ENCODE measurements at regions not wholly inside any gene's neighbourhood (a gene's known extent, or its start where the extent isn't known, plus 50 kb on each side); places are given as distances from the start of the nearest gene placed in this dataset.
A peak's percentile ranks its signal among the peaks of the same experiment; 100 is the strongest.

DNA sequence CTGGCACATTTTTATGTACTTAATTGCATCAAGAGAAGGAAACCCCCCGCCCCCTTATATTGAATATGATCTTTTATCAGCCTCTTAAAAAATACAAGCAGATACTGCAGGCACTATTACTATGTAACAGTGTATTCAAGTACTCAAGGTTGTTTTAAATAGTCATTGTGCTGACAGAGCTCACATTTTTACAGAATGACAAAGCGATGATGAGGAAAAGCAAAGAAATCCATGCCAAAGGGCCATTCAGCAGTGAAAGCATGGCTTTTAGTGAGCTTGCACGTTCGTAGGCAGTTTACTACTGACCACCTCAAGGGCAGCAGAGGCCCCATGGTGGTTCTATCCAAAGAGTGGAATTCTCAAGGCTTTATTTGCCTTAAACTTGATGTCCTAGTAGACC lies 146.8 kb downstream of the RPS12 start:
- peaks cover 5% of the 10 kb centered on the region for H3K27me3 ChIP-seq
- TF ChIP-seq EP300 (IDR thresholded peaks at IDR 0.05; ENCODE audit: low read depth) = no peak
- no peak for TF ChIP-seq POLR2A (IDR thresholded peaks at IDR 0.05)
- no peak for TF ChIP-seq POLR2AphosphoS5 (IDR thresholded peaks at IDR 0.05)
- TF ChIP-seq CTCF (IDR thresholded peaks at IDR 0.05) = no peak
- H3K4me3 ChIP-seq = no peak overlapping the region
- H3K27ac ChIP-seq = no peak overlapping the region
- H3K9me3 ChIP-seq = no peaks in the 10 kb centered on the region
- no peak for DNase-seq
- no peaks in the 10 kb centered on the region for H3K36me3 ChIP-seq
- intact Hi-C loops (cut with DNase I; ENCODE audit: low total_unique reads) = no loop called here
- WGBS, 2 donors (ENCODE audit: low coverage in 1 of 2) = 60 to 68% methylated on average over 4 of the region's 4 CpGs
- H3K4me1 ChIP-seq = no peaks in the 10 kb centered on the region
- in situ Hi-C loops (cut with MboI; ENCODE audit: low pct_ligation_motif_present in 1 of 4, low pct_unique_long_range_greater_than_20kb in 1 of 4, low sequenced_read_pairs in 3 of 4) = loop anchor here in 1 of 4 donors (25.0 kb wide), 1 partner anchor 1126 kb away; no protein-coding TSS in a partner anchor

DNA sequence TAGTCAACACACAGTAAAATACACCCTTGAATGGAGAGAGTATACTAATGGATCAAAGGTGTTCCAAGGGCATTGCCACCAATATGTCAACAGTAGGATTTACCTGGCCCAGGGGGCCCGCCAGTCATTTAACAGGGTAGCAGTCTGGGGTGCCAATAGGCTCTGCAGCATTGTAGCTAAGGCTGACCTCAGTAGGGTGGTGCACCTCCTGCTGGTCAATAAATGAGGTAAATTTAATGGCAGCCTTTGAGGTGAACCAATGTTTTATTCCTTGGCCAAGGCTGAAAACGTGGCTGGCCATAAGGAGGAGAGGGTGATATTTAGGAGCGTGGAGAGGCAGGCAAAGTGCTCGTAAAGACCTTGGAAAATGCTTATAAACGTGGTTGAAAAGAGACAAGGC lies 147.2 kb downstream of the RPS12 start:
- Histone ChIP-seq H3K27me3 (peaks cover 5% of the 10 kb centered on the region), H3K4me3 (no peak overlapping the region), H3K27ac (no peak overlapping the region), H3K36me3 (no peaks in the 10 kb centered on the region), H3K4me1 (no peaks in the 10 kb centered on the region), H3K9me3 (no peaks in the 10 kb centered on the region)
- intact Hi-C loops (cut with DNase I; ENCODE audit: low total_unique reads) = no loop called here
- TF ChIP-seq CTCF (IDR thresholded peaks at IDR 0.05) (no peak), POLR2A (IDR thresholded peaks at IDR 0.05) (no peak), EP300 (IDR thresholded peaks at IDR 0.05; ENCODE audit: low read depth) (no peak), POLR2AphosphoS5 (IDR thresholded peaks at IDR 0.05) (no peak)
- 65 to 66% methylated on average over 4 to 5 of the region's 5 CpGs for WGBS, 2 donors (ENCODE audit: low coverage in 1 of 2)
- DNase-seq = no peak
- in situ Hi-C loops (cut with MboI; ENCODE audit: low pct_ligation_motif_present in 1 of 4, low pct_unique_long_range_greater_than_20kb in 1 of 4, low sequenced_read_pairs in 3 of 4) = loop anchor here in 1 of 4 donors (25.0 kb wide), 1 partner anchor 1126 kb away; no protein-coding TSS in a partner anchor

DNA sequence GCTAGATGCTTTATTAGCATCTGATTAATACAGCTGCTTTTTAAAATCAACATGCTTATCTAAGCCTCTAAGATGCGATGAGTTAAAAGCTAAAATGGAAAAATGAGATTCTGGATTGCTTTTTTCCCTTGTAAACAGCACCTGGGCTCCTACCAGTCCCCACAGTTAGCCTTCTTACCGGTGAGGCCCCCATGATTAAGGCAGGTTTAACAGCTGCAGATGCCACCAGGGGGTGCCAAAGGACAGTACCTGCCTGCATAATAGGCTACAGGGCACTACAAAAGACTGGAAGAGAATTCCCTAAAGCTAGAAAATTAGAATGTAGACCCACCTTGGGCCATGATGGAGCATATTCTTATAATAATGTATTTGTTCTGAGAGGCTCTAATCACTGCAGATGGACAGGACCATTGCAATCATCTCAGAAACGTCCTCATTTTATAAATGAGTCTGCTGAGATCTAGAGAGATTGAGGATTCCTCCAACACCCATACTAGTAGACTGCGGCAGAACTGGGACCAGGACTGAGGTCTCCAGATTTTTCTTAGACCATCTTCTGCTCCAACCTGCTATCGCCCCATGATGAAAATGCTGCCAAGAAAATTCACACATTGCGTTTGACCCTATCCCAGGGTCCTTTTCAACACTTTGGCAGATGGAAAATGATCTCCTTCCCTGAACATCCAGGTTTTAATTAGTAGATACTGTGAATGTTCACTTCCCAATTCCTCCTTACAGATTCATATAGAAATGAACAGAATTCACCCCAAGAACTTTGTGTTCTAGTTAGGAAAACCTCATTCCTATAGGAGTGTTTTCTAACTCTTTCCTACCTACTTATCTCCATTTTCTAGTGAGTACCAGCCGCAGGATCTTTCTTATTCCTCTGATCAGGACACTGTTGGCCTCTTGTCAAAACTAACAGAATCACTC lies 148.8 kb downstream of the RPS12 start:
- no peak for TF ChIP-seq POLR2AphosphoS5 (IDR thresholded peaks at IDR 0.05)
- TF ChIP-seq CTCF (IDR thresholded peaks at IDR 0.05) = peak; percentile 38 to 64 (median 50)
- no peaks in the 10 kb centered on the region for H3K36me3 ChIP-seq
- peak; percentile 50 for DNase-seq
- no peak overlapping the region for H3K27ac ChIP-seq
- H3K9me3 ChIP-seq = no peaks in the 10 kb centered on the region
- H3K4me3 ChIP-seq = no peak overlapping the region
- in situ Hi-C loops (cut with MboI; ENCODE audit: low pct_ligation_motif_present in 1 of 4, low pct_unique_long_range_greater_than_20kb in 1 of 4, low sequenced_read_pairs in 3 of 4) = loop anchor here in 1 of 4 donors (25.0 kb wide), 1 partner anchor 1124 kb away; no protein-coding TSS in a partner anchor
- 68 to 79% methylated on average over 5 to 7 of the region's 7 CpGs for WGBS, 2 donors (ENCODE audit: low coverage in 1 of 2)
- intact Hi-C loops (cut with DNase I; ENCODE audit: low total_unique reads) = no loop called here
- no peaks in the 10 kb centered on the region for H3K4me1 ChIP-seq
- H3K27me3 ChIP-seq = no peaks in the 10 kb centered on the region

GRCh38 chr6:132964101-132964867 lies 149.9 kb downstream of the RPS12 start:
- no peaks in the 10 kb centered on the region for H3K4me1 ChIP-seq
- TF ChIP-seq POLR2AphosphoS5 (IDR thresholded peaks at IDR 0.05) (no peak), EP300 (IDR thresholded peaks at IDR 0.05; ENCODE audit: low read depth) (no peak), POLR2A (IDR thresholded peaks at IDR 0.05) (no peak), CTCF (IDR thresholded peaks at IDR 0.05) (no peak)
- no peak overlapping the region for H3K27ac ChIP-seq
- no peak overlapping the region for H3K4me3 ChIP-seq
- intact Hi-C loops (cut with DNase I; ENCODE audit: low total_unique reads) = no loop called here
- no peak for DNase-seq
- H3K9me3 ChIP-seq = no peaks in the 10 kb centered on the region
- H3K27me3 ChIP-seq = no peaks in the 10 kb centered on the region
- H3K36me3 ChIP-seq = no peaks in the 10 kb centered on the region
- in situ Hi-C loops (cut with MboI; ENCODE audit: low pct_ligation_motif_present in 1 of 4, low pct_unique_long_range_greater_than_20kb in 1 of 4, low sequenced_read_pairs in 3 of 4) = loop anchor here in 1 of 4 donors (25.0 kb wide), 1 partner anchor 1123 kb away; no protein-coding TSS in a partner anchor
- 37 to 46% methylated on average over 3 to 4 of the region's 4 CpGs for WGBS, 2 donors (ENCODE audit: low coverage in 1 of 2)

All from transverse colon (tissue), 4 donors.